ENCODE measurements at regions not wholly inside any gene's neighbourhood (a gene's known extent, or its start where the extent isn't known, plus 50 kb on each side); places are given as distances from the start of the nearest gene placed in this dataset.
A peak's percentile ranks its signal among the peaks of the same experiment; 100 is the strongest.
"Not testable (repeated sequence)": the region's sequence is repeated elsewhere in the genome, so short reads cannot be mapped to it uniquely, and the experiment has no call there.

- DNase-seq: no peak
These were observed 52.2 kb downstream of the CALML3 start for GRCh38 chr10:5576780-5577624.

DNA sequence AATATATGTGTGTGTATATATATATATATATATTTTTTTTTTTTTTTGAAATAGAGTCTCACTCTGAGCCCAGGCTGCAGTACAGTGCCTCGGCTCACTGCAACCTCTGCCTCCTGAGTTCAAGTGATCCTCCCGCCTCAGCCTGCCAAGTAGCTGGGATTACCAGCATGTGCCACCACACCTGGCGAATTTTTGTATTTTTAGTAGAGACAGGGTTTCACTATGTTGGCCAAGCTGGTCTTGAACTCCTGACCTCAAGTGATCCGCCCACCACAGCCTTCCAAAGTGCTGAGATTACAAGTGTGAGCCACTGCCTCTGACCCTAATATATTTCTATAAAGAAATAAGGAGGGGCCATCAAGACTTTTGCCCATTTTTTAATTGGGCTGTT, 55.3 kb downstream of the CALML3 start:
- DNase-seq: not testable (repeated sequence)

GRCh38 chr10:5581670-5582566, 57.2 kb downstream of the CALML3 start:
- no peak for DNase-seq

- DNase-seq: no peak
These were observed 58.0 kb downstream of the CALML3 start for GRCh38 chr10:5582736-5583135.

DNA sequence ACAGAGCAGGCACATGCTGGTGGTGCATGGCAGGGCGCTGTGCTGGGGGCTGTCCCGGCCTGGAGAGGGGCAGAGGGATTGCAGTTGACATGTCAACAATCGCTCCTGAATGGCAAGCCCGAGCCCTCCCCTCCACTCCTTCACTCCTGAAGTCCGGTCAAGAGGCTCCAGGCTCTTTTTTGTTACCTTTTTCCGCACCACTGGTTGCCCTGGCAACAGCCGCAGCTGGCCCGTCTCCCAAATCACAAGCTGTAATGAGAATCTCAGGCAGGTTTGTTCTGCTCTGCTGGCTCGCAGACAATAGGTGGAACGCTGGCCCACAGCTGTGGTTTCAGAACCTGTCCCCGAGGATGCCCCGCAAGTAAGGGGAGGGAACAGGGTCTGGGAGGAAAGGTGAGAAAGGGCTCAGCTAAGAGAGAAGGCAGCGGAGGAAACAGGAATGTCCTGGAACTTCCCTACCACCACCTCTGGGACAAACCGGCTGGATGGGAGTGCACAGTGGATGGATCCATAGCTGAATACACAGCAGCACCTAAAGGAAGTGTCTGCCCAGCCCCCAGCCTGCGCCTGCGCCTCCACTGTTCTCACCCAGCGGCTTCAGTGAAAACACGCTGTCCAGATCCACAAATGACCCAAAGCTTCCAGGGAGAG, 58.9 kb downstream of the CALML3 start:
- DNase-seq: no peak

GRCh38 chr10:5584895-5585516, 60.2 kb downstream of the CALML3 start:
- DNase-seq: peak; percentile 29

DNA sequence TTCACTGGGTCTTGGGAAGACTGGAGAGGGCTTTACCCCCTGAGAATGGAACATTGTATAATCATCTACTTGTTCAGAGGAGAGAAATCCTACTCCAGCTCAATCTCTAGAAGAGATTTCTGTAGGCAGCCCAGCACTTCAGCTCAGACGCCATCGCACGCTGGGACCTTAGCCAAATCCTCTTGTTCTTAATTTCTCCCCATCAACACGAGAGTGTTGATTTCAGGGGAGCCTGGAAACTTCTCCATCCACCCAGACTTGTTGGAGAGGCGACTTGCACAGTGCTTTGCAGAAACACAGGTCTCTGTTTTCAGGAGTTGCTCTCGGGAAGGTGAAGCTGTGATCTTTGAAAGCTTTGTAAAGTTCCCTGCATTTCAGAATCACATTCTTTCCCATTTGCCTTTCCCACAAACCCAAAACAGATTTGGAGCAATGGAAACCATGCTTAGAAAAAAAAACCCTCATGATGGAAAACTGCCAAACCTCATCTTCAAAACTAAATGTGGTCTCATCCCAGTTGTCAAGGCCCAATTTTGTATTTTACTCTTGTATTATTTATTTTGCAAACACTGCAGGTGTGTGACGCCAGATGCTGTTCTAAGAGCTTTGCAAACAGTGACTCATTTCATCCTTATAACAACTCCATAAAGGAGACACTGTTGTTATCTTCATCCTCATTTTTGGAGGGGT, 60.9 kb downstream of the CALML3 start:
- DNase-seq: no peak

- no peak for DNase-seq
These were observed 62.7 kb downstream of the CALML3 start for GRCh38 chr10:5587151-5588079.

GRCh38 chr10:5588080-5588453, 63.3 kb downstream of the CALML3 start:
- no peak for DNase-seq

DNA sequence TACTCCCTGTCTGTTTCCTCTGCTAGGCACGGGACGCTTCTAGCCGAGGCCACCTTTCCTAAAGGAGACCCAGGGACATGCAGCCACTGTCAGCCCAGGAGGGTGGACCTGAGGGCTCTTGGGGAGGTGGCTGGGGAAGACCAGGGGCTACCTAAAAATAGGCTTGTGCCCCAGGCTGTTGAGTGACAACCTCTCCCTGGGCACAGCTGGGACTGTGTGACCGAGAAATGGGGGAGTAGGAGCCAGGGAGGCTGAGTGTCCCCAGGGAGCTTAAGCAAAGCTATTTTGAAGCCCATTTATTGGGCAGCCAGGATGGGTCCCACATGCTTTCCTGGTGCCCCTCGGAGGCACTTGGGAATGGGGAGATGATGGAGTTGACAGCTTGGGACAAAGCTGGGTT, 63.8 kb downstream of the CALML3 start:
- DNase-seq: no peak
